ENCODE measurements at regions not wholly inside any gene's neighbourhood (a gene's known extent, or its start where the extent isn't known, plus 50 kb on each side); places are given as distances from the start of the nearest gene placed in this dataset.

- no peak overlapping the region for H3K27ac ChIP-seq (ENCODE audit: low read depth, low read length)
- H3K27me3 ChIP-seq (ENCODE audit: low read length) = no peaks in the 10 kb centered on the region
- no peaks in the 10 kb centered on the region for H4K20me1 ChIP-seq (ENCODE audit: low read depth, low read length)
- no peaks in the 10 kb centered on the region for H3K9me3 ChIP-seq (ENCODE audit: insufficient read depth, low read length)
- H2AFZ ChIP-seq (ENCODE audit: low read depth, low read length, severe bottlenecking) = no peak overlapping the region
- H3K36me3 ChIP-seq (ENCODE audit: low read length) = no peaks in the 10 kb centered on the region
- no peaks in the 10 kb centered on the region for H3K79me2 ChIP-seq (ENCODE audit: insufficient read depth, low read length)
- H3K9ac ChIP-seq (ENCODE audit: low read length) = no peak overlapping the region
- no peak for TF ChIP-seq EZH2phosphoT487 (conservative IDR thresholded peaks at IDR 0.05; ENCODE audit: low read length)
- TF ChIP-seq CTCF (IDR thresholded peaks at IDR 0.05; ENCODE audit: insufficient read depth, low read length, poor library complexity, severe bottlenecking) = no peak
- H3F3A ChIP-seq (ENCODE audit: insufficient read depth) = no peaks in the 10 kb centered on the region
- no peaks in the 10 kb centered on the region; the same call in 1 of the 2 replicates for H3K9me2 ChIP-seq (replicated peaks; ENCODE audit: insufficient read depth, low read length)
- H3K4me2 ChIP-seq (ENCODE audit: low read depth, low read length, poor library complexity, severe bottlenecking) = no peak overlapping the region
- no peak overlapping the region for H3K4me3 ChIP-seq (ENCODE audit: insufficient read depth, low read length, poor library complexity, severe bottlenecking)
These were observed 723.7 kb upstream of the RAB6C start for GRCh38 chr2:129255610-129256313.

- Histone ChIP-seq H4K20me1 (ENCODE audit: low read depth, low read length) (no peaks in the 10 kb centered on the region), H3K9me3 (ENCODE audit: insufficient read depth, low read length) (no peaks in the 10 kb centered on the region), H3K27ac (ENCODE audit: low read depth, low read length) (no peak overlapping the region), H3K36me3 (ENCODE audit: low read length) (no peaks in the 10 kb centered on the region), H3K79me2 (ENCODE audit: insufficient read depth, low read length) (no peaks in the 10 kb centered on the region), H3K4me3 (ENCODE audit: insufficient read depth, low read length, poor library complexity, severe bottlenecking) (no peak overlapping the region), H3K27me3 (ENCODE audit: low read length) (no peaks in the 10 kb centered on the region), H3F3A (ENCODE audit: insufficient read depth) (no peaks in the 10 kb centered on the region), H3K9me2 (replicated peaks; ENCODE audit: insufficient read depth, low read length) (no peaks in the 10 kb centered on the region; the same call in 1 of the 2 replicates), H3K9ac (ENCODE audit: low read length) (no peak overlapping the region), H3K4me2 (ENCODE audit: low read depth, low read length, poor library complexity, severe bottlenecking) (no peak overlapping the region), H2AFZ (ENCODE audit: low read depth, low read length, severe bottlenecking) (no peak overlapping the region)
- TF ChIP-seq EZH2phosphoT487 (conservative IDR thresholded peaks at IDR 0.05; ENCODE audit: low read length) = no peak
- TF ChIP-seq CTCF (IDR thresholded peaks at IDR 0.05; ENCODE audit: insufficient read depth, low read length, poor library complexity, severe bottlenecking) = no peak
These were observed 722.8 kb upstream of the RAB6C start for GRCh38 chr2:129256642-129257041.

GRCh38 chr2:129262934-129263333 is 716.5 kb upstream of the RAB6C start:
- Histone ChIP-seq H2AFZ (ENCODE audit: low read depth, low read length, severe bottlenecking) (no peak overlapping the region), H3K36me3 (ENCODE audit: low read length) (no peaks in the 10 kb centered on the region), H3K79me2 (ENCODE audit: insufficient read depth, low read length) (no peaks in the 10 kb centered on the region), H3K27ac (ENCODE audit: low read depth, low read length) (no peak overlapping the region), H3F3A (ENCODE audit: insufficient read depth) (no peaks in the 10 kb centered on the region), H3K9me3 (ENCODE audit: insufficient read depth, low read length) (no peaks in the 10 kb centered on the region), H3K9ac (ENCODE audit: low read length) (no peak overlapping the region), H3K4me2 (ENCODE audit: low read depth, low read length, poor library complexity, severe bottlenecking) (no peak overlapping the region), H3K27me3 (ENCODE audit: low read length) (no peaks in the 10 kb centered on the region), H4K20me1 (ENCODE audit: low read depth, low read length) (no peaks in the 10 kb centered on the region), H3K4me3 (ENCODE audit: insufficient read depth, low read length, poor library complexity, severe bottlenecking) (no peak overlapping the region), H3K9me2 (replicated peaks; ENCODE audit: insufficient read depth, low read length) (no peaks in the 10 kb centered on the region; the same call in 1 of the 2 replicates)
- no peak for TF ChIP-seq CTCF (IDR thresholded peaks at IDR 0.05; ENCODE audit: insufficient read depth, low read length, poor library complexity, severe bottlenecking)
- TF ChIP-seq EZH2phosphoT487 (conservative IDR thresholded peaks at IDR 0.05; ENCODE audit: low read length) = no peak
